Keratinocyte (primary cell): ENCODE measurements at regions not wholly inside any gene's neighbourhood (a gene's known extent, or its start where the extent isn't known, plus 50 kb on each side); places are given as distances from the start of the nearest gene placed in this dataset.

ENCODE experiments used
- DNase-seq: peaks from one replicate; pipeline ENCODE4 v3.0.0-alpha.2; 2011; ENCODE audit warnings: low read depth, missing footprints, low spot score
- FAIRE-seq: peaks from 2 replicates; lab custom pipeline; 2011; peaks lifted over from hg19 to GRCh38; lab: Jason Lieb, UNC
- H2AFZ ChIP-seq: 2 replicates; pipeline ENCODE4 v1.6.0; 2012; ENCODE audit warnings: low read length, control low read depth, inconsistent platforms; ENCODE audit not compliant: control insufficient read depth
- H3K27ac ChIP-seq: 2 replicates; pipeline ENCODE4 v1.5.1; 2011; ENCODE audit warnings: low read length; ENCODE audit not compliant: control insufficient read depth, insufficient read depth
- H3K27me3 ChIP-seq: 3 replicates; pipeline ENCODE4 v1.6.0; 2011; ENCODE audit warnings: low read length; ENCODE audit not compliant: control insufficient read depth, insufficient read depth; ENCODE audit errors: extremely low read depth
- H3K36me3 ChIP-seq, 2 experiments: 2 replicates in 1 of 2; 3 replicates in 1 of 2; pipeline ENCODE4 v1.5.1; 2011; ENCODE audit warnings: low read length in 2 of 2, mild to moderate bottlenecking in 1 of 2; ENCODE audit not compliant: control insufficient read depth in 2 of 2, insufficient read depth in 2 of 2; ENCODE audit errors: extremely low read depth in 1 of 2
- H3K4me1 ChIP-seq: 3 replicates; pipeline ENCODE4 v1.5.1; 2011; ENCODE audit warnings: low read length; ENCODE audit not compliant: control insufficient read depth, insufficient read depth; ENCODE audit errors: extremely low read depth
- H3K4me2 ChIP-seq: 3 replicates; pipeline ENCODE4 v1.6.0; 2011; ENCODE audit warnings: low read depth, low read length; ENCODE audit not compliant: control insufficient read depth, insufficient read depth; ENCODE audit errors: extremely low read depth
- H3K4me3 ChIP-seq, 3 experiments: fragments of 200-600 bp in 1 of 3; sonication (generic) in 1 of 3; 2 replicates in 2 of 3; 3 replicates in 1 of 3; pipeline ENCODE4 v1.5.1; 2011 to 2016; ENCODE audit warnings: low read length in 3 of 3, mild to moderate bottlenecking in 3 of 3, control low read depth in 2 of 3, inconsistent platforms in 1 of 3, low read depth in 1 of 3, mixed read lengths in 1 of 3, mixed run types in 1 of 3, moderate library complexity in 1 of 3; ENCODE audit not compliant: control insufficient read depth in 2 of 3, insufficient read depth in 2 of 3; ENCODE audit errors: extremely low read depth in 1 of 3
- H3K79me2 ChIP-seq: 2 replicates; pipeline ENCODE4 v1.6.0; 2012; ENCODE audit warnings: low read length; ENCODE audit not compliant: control insufficient read depth, insufficient read depth
- H3K9ac ChIP-seq: 3 replicates; pipeline ENCODE4 v1.6.0; 2011; ENCODE audit warnings: low read length; ENCODE audit not compliant: control insufficient read depth, insufficient read depth; ENCODE audit errors: extremely low read depth
- H3K9me1 ChIP-seq: 3 replicates; pipeline ENCODE4 v1.6.0; 2011; ENCODE audit warnings: low read length; ENCODE audit not compliant: control insufficient read depth, insufficient read depth; ENCODE audit errors: extremely low read depth
- H3K9me3 ChIP-seq: 2 replicates; pipeline ENCODE4 v1.5.1; 2012; ENCODE audit warnings: low read depth, low read length; ENCODE audit not compliant: control insufficient read depth
- H4K20me1 ChIP-seq: 3 replicates; pipeline ENCODE4 v1.6.0; 2011; ENCODE audit warnings: low read length; ENCODE audit not compliant: control insufficient read depth, insufficient read depth; ENCODE audit errors: extremely low read depth
- CTCF ChIP-seq, 3 experiments: IDR thresholded peaks in 1 of 3; conservative IDR thresholded peaks in 1 of 3; optimal IDR thresholded peaks in 1 of 3; 2 replicates in 2 of 3; 3 replicates in 1 of 3; pipeline versions ENCODE3 to v1.5.1; 2011; ENCODE audit warnings: low read length in 3 of 3, mild to moderate bottlenecking in 3 of 3, moderate library complexity in 2 of 3, control low read depth in 1 of 3, inconsistent platforms in 1 of 3; ENCODE audit not compliant: insufficient read depth in 2 of 3; ENCODE audit errors: extremely low read depth in 1 of 3
- EZH2 ChIP-seq: IDR thresholded peaks from one replicate; pipeline ENCODE4 v1.6.1; 2012; ENCODE audit warnings: inconsistent platforms, mild to moderate bottlenecking, low read length, moderate library complexity
- dilution Hi-C: fragments of 300-500 bp; cut with MboI; formaldehyde crosslinking; loops from one replicate; pipeline ENCODE4 v1.7.0; 2020; ENCODE audit warnings: low sequenced_read_pairs; ENCODE audit not compliant: extremely low pct_ligation_motif_present

- no peaks in the 10 kb centered on the region for H3K9me1 ChIP-seq
- no peak overlapping the region for H3K27ac ChIP-seq
- no peaks in the 10 kb centered on the region for H3K79me2 ChIP-seq
- H3K36me3 ChIP-seq, result no peaks in the 10 kb centered on the region
- H3K9me3 ChIP-seq, result no peaks in the 10 kb centered on the region
- H2AFZ ChIP-seq, result no peak overlapping the region
- H3K4me3 ChIP-seq, result no peak overlapping the region
- H3K4me1 ChIP-seq, result peaks cover 6% of the 10 kb centered on the region
- H4K20me1 ChIP-seq, result no peaks in the 10 kb centered on the region
- no peak for FAIRE-seq
- no peak for DNase-seq
- TF ChIP-seq EZH2, result no peak
- no peak for TF ChIP-seq CTCF (optimal IDR thresholded peaks at IDR 0.05 in 1 of 3, IDR thresholded peaks at IDR 0.05 in 1 of 3, conservative IDR thresholded peaks at IDR 0.05 in 1 of 3; ENCODE audit: extremely low read depth in 1 of 3, insufficient read depth in 2 of 3, low read length in 3 of 3)
- no peak overlapping the region for H3K4me2 ChIP-seq
- dilution Hi-C loops, result no loop called here
- no peak overlapping the region for H3K9ac ChIP-seq
- H3K27me3 ChIP-seq, result no peaks in the 10 kb centered on the region
Measured at GRCh38 chr5:74332006-74332405, 308.5 kb downstream of the ENC1 start.

GRCh38 chr5:74328221-74328630 lies 312.3 kb downstream of the ENC1 start:
- Histone ChIP-seq H3K27me3 (no peaks in the 10 kb centered on the region), H3K4me3 (no peak overlapping the region), H3K79me2 (no peaks in the 10 kb centered on the region), H3K9ac (no peak overlapping the region), H2AFZ (no peak overlapping the region), H3K9me1 (no peaks in the 10 kb centered on the region), H3K9me3 (no peaks in the 10 kb centered on the region), H3K4me1 (peaks cover 21% of the 10 kb centered on the region), H3K4me2 (no peak overlapping the region), H3K36me3 (no peaks in the 10 kb centered on the region), H3K27ac (no peak overlapping the region), H4K20me1 (no peaks in the 10 kb centered on the region)
- dilution Hi-C loops, result no loop called here
- TF ChIP-seq CTCF (optimal IDR thresholded peaks at IDR 0.05 in 1 of 3, IDR thresholded peaks at IDR 0.05 in 1 of 3, conservative IDR thresholded peaks at IDR 0.05 in 1 of 3; ENCODE audit: extremely low read depth in 1 of 3, insufficient read depth in 2 of 3, low read length in 3 of 3), result no peak
- no peak for TF ChIP-seq EZH2
- peak; percentile 64 for FAIRE-seq
- no peak for DNase-seq
